PC-9 (cell line): ENCODE measurements at regions not wholly inside any gene's neighbourhood (a gene's known extent, or its start where the extent isn't known, plus 50 kb on each side); places are given as distances from the start of the nearest gene placed in this dataset.

ENCODE experiments used
- BruUV-seq: library from RNA; stranded (reverse); fragments of 400-500 nt; replicated peaks from 2 replicates; lab custom pipeline; 2021; lab: Mats Ljungman, UMichigan
- CTCF ChIA-PET: fragments of 300-600 bp; sonication (Branson Sonifier 250); formaldehyde crosslinking; loops from one replicate; lab custom pipeline; 2022; ENCODE audit warnings: antibody characterized with exemption; lab: Charles Lee
- POLR2A ChIA-PET: fragments of 300-600 bp; sonication (Branson Sonifier 250); formaldehyde crosslinking; loops from one replicate; lab custom pipeline; 2022; ENCODE audit warnings: antibody characterized with exemption; ENCODE audit not compliant: unreplicated experiment; lab: Charles Lee
- DNase-seq, 2 experiments: peaks; one replicate each; pipeline versions ENCODE4 v3.0.0 to v3.0.0-alpha.2; 2015 to 2022; ENCODE audit warnings: mixed read lengths in 1 of 2
- H2AFZ ChIP-seq: fragments of 200-600 bp; sonication (generic); 2 replicates; pipeline ENCODE4 v1.8.1; 2017; ENCODE audit warnings: antibody characterized with exemption
- H3F3A ChIP-seq: fragments of 200-600 bp; sonication (generic); 2 replicates; pipeline ENCODE4 v1.8.1; 2017; ENCODE audit warnings: antibody characterized with exemption, mild to moderate bottlenecking, low read depth; ENCODE audit not compliant: insufficient read depth
- H3K27ac ChIP-seq: fragments of 200-600 bp; sonication (generic); 2 replicates; pipeline ENCODE4 v1.6.1; 2016; ENCODE audit warnings: mixed run types
- H3K27me3 ChIP-seq: fragments of 200-600 bp; sonication (generic); 2 replicates; pipeline ENCODE4 v1.6.1; 2016; ENCODE audit warnings: low read depth, mixed run types; ENCODE audit not compliant: insufficient read depth
- H3K36me3 ChIP-seq: fragments of 200-600 bp; sonication (generic); 2 replicates; pipeline ENCODE4 v1.6.1; 2016; ENCODE audit warnings: low read depth, mixed run types
- H3K4me1 ChIP-seq: fragments of 200-600 bp; sonication (generic); replicated peaks from 2 replicates; pipeline ENCODE4 v1.6.1; 2016; ENCODE audit warnings: mixed run types; ENCODE audit not compliant: insufficient read depth
- H3K4me2 ChIP-seq: fragments of 200-600 bp; sonication (generic); 2 replicates; pipeline ENCODE4 v1.6.1; 2017; ENCODE audit warnings: mixed run types
- H3K4me3 ChIP-seq: fragments of 200-600 bp; sonication (generic); 2 replicates; pipeline ENCODE4 v1.6.1; 2016; ENCODE audit warnings: mixed run types
- H3K79me2 ChIP-seq: fragments of 200-600 bp; sonication (generic); 2 replicates; pipeline ENCODE4 v1.6.1; 2017; ENCODE audit warnings: low read depth, mixed run types
- H3K9me2 ChIP-seq: fragments of 200-600 bp; sonication (generic); 2 replicates; pipeline ENCODE4 v1.8.1; 2017; ENCODE audit warnings: mild to moderate bottlenecking; ENCODE audit not compliant: insufficient read depth
- H3K9me3 ChIP-seq: fragments of 200-600 bp; sonication (generic); 2 replicates; pipeline ENCODE4 v1.8.1; 2016; ENCODE audit warnings: low read depth; ENCODE audit not compliant: insufficient read depth
- H4K20me1 ChIP-seq: fragments of 200-600 bp; sonication (generic); 2 replicates; pipeline ENCODE4 v1.8.1; 2017; ENCODE audit not compliant: insufficient read depth
- CTCF ChIP-seq: fragments of 200-600 bp; sonication (generic); conservative IDR thresholded peaks from 2 replicates; pipeline ENCODE4 v1.6.1; 2017; ENCODE audit warnings: mixed run types, antibody characterized with exemption, mild to moderate bottlenecking, moderate library complexity
- EZH2 ChIP-seq: fragments of 200-600 bp; sonication (generic); IDR thresholded peaks from 2 replicates; pipeline ENCODE4 v1.8.0; 2017; ENCODE audit warnings: antibody characterized with exemption, low read depth
- intact Hi-C: fragments of 100-400 bp; cut with micrococcal nuclease; formaldehyde crosslinking; loops from one replicate; pipeline ENCODE4 v1.10.0; 2022; ENCODE audit not compliant: unreplicated experiment

GRCh38 chr2:242056785-242057184 is 187.3 kb downstream of the RTP5 start:
- ChIA-PET POLR2A (no interaction called here), CTCF (no interaction called here)
- H3K27me3 ChIP-seq = peaks cover 72% of the 10 kb centered on the region
- TF ChIP-seq EZH2 = no peak
- no peak for TF ChIP-seq CTCF
- no peak overlapping the region for H3K4me3 ChIP-seq
- peaks cover 9% of the 10 kb centered on the region for H3F3A ChIP-seq
- no peak overlapping the region for H2AFZ ChIP-seq
- 0 out of 2 replicates have a peak, but pooled peaks cover 8% of the 10 kb centered on the region for H3K4me1 ChIP-seq
- no peaks in the 10 kb centered on the region for H3K79me2 ChIP-seq
- H3K36me3 ChIP-seq = no peaks in the 10 kb centered on the region
- no peaks in the 10 kb centered on the region for H4K20me1 ChIP-seq
- no peak overlapping the region for H3K4me2 ChIP-seq
- H3K27ac ChIP-seq = no peak overlapping the region
- intact Hi-C loops = no loop called here
- no peak for DNase-seq
- H3K9me3 ChIP-seq = peaks cover 12% of the 10 kb centered on the region
- H3K9me2 ChIP-seq = no peaks in the 10 kb centered on the region
- BruUV-seq = no TSS peak

- H3K4me2 ChIP-seq = no peak overlapping the region
- no peak overlapping the region for H2AFZ ChIP-seq
- no peak overlapping the region for H3K4me3 ChIP-seq
- no TSS peak for BruUV-seq
- no peak overlapping the region for H3K27ac ChIP-seq
- H3K4me1 ChIP-seq = 0 out of 2 replicates have a peak, but pooled peaks cover 8% of the 10 kb centered on the region
- H3K9me3 ChIP-seq = peaks cover 14% of the 10 kb centered on the region
- H3F3A ChIP-seq = peaks cover 9% of the 10 kb centered on the region
- H3K9me2 ChIP-seq = no peaks in the 10 kb centered on the region
- no peaks in the 10 kb centered on the region for H3K79me2 ChIP-seq
- intact Hi-C loops = no loop called here
- CTCF ChIA-PET = no interaction called here
- DNase-seq = no peak
- H3K36me3 ChIP-seq = no peaks in the 10 kb centered on the region
- POLR2A ChIA-PET = no interaction called here
- no peaks in the 10 kb centered on the region for H4K20me1 ChIP-seq
- peaks cover 68% of the 10 kb centered on the region for H3K27me3 ChIP-seq
- TF ChIP-seq CTCF = no peak
- no peak for TF ChIP-seq EZH2
Measured at GRCh38 chr2:242057379-242058040, 188.0 kb downstream of the RTP5 start.

- POLR2A ChIA-PET = no interaction called here
- H3K27ac ChIP-seq = no peak overlapping the region
- intact Hi-C loops = no loop called here
- no peaks in the 10 kb centered on the region for H3K9me2 ChIP-seq
- H3K4me3 ChIP-seq = no peak overlapping the region
- CTCF ChIA-PET = no interaction called here
- no TSS peak for BruUV-seq
- H2AFZ ChIP-seq = no peak overlapping the region
- no peak for DNase-seq
- H3K4me2 ChIP-seq = no peak overlapping the region
- peaks cover 9% of the 10 kb centered on the region for H3K4me1 ChIP-seq
- TF ChIP-seq EZH2 (no peak), CTCF (no peak)
- peaks cover 15% of the 10 kb centered on the region for H3K9me3 ChIP-seq
- no peaks in the 10 kb centered on the region for H4K20me1 ChIP-seq
- H3F3A ChIP-seq = peaks cover 9% of the 10 kb centered on the region
- H3K79me2 ChIP-seq = no peaks in the 10 kb centered on the region
- H3K36me3 ChIP-seq = no peaks in the 10 kb centered on the region
- H3K27me3 ChIP-seq = peaks cover 61% of the 10 kb centered on the region
Measured at GRCh38 chr2:242058116-242058680, 188.7 kb downstream of the RTP5 start.
